Mucosa of stomach (tissue), 1 donor: ENCODE measurements at regions not wholly inside any gene's neighbourhood (a gene's known extent, or its start where the extent isn't known, plus 50 kb on each side); places are given as distances from the start of the nearest gene placed in this dataset.

ENCODE experiments used
- H3K27me3 ChIP-seq: one replicate; pipeline ENCODE4 v1.7.0; 2013; ENCODE audit warnings: mild to moderate bottlenecking, low read length; ENCODE audit not compliant: control insufficient read depth, insufficient read depth
- H3K36me3 ChIP-seq: one replicate; pipeline ENCODE4 v1.7.0; 2013; ENCODE audit warnings: low read length; ENCODE audit not compliant: control insufficient read depth, insufficient read depth
- H3K4me1 ChIP-seq: one replicate; pipeline ENCODE4 v1.7.0; 2013; ENCODE audit warnings: mild to moderate bottlenecking, low read length; ENCODE audit not compliant: control insufficient read depth, insufficient read depth
- H3K4me3 ChIP-seq: one replicate; pipeline ENCODE4 v1.7.0; 2013; ENCODE audit warnings: low read length
- H3K9ac ChIP-seq: one replicate; pipeline ENCODE4 v1.7.0; 2013; ENCODE audit warnings: mild to moderate bottlenecking, low read length, moderate library complexity
- H3K9me3 ChIP-seq: one replicate; pipeline ENCODE4 v1.7.0; 2013; ENCODE audit warnings: mild to moderate bottlenecking, low read length, moderate library complexity; ENCODE audit not compliant: control insufficient read depth
- donor health status: Pancreatic carcinoma.

GRCh38 chr6:121652223-121652622, 216.8 kb downstream of the GJA1 start:
- Histone ChIP-seq H3K4me3 (no peak overlapping the region), H3K4me1 (no peaks in the 10 kb centered on the region), H3K36me3 (no peaks in the 10 kb centered on the region), H3K9ac (no peak overlapping the region), H3K9me3 (no peaks in the 10 kb centered on the region), H3K27me3 (no peaks in the 10 kb centered on the region)

GRCh38 chr6:121652726-121653623, 217.5 kb downstream of the GJA1 start:
- Histone ChIP-seq H3K36me3 (no peaks in the 10 kb centered on the region), H3K9ac (no peak overlapping the region), H3K4me1 (no peaks in the 10 kb centered on the region), H3K27me3 (no peaks in the 10 kb centered on the region), H3K9me3 (no peaks in the 10 kb centered on the region), H3K4me3 (no peak overlapping the region)

GRCh38 chr6:121653624-121654008, 218.2 kb downstream of the GJA1 start:
- H3K9ac ChIP-seq = no peak overlapping the region
- no peaks in the 10 kb centered on the region for H3K36me3 ChIP-seq
- no peaks in the 10 kb centered on the region for H3K4me1 ChIP-seq
- no peak overlapping the region for H3K4me3 ChIP-seq
- H3K9me3 ChIP-seq = no peaks in the 10 kb centered on the region
- no peaks in the 10 kb centered on the region for H3K27me3 ChIP-seq

- H3K9ac ChIP-seq = no peak overlapping the region
- H3K4me1 ChIP-seq = no peaks in the 10 kb centered on the region
- no peaks in the 10 kb centered on the region for H3K36me3 ChIP-seq
- H3K9me3 ChIP-seq = no peaks in the 10 kb centered on the region
- no peaks in the 10 kb centered on the region for H3K27me3 ChIP-seq
- no peak overlapping the region for H3K4me3 ChIP-seq
These were observed 222.5 kb downstream of the GJA1 start for GRCh38 chr6:121657972-121658371.

GRCh38 chr6:121660277-121660676, 224.8 kb downstream of the GJA1 start:
- no peak overlapping the region for H3K4me3 ChIP-seq
- no peaks in the 10 kb centered on the region for H3K27me3 ChIP-seq
- no peaks in the 10 kb centered on the region for H3K4me1 ChIP-seq
- H3K9me3 ChIP-seq = no peaks in the 10 kb centered on the region
- no peak overlapping the region for H3K9ac ChIP-seq
- no peaks in the 10 kb centered on the region for H3K36me3 ChIP-seq

- Histone ChIP-seq H3K9me3 (no peaks in the 10 kb centered on the region), H3K36me3 (no peaks in the 10 kb centered on the region), H3K4me3 (no peak overlapping the region), H3K9ac (no peak overlapping the region), H3K27me3 (no peaks in the 10 kb centered on the region), H3K4me1 (no peaks in the 10 kb centered on the region)
These were observed 227.9 kb downstream of the GJA1 start for GRCh38 chr6:121663292-121663810.

- H3K9me3 ChIP-seq = no peaks in the 10 kb centered on the region
- H3K4me1 ChIP-seq = no peaks in the 10 kb centered on the region
- H3K9ac ChIP-seq = no peak overlapping the region
- H3K4me3 ChIP-seq = no peak overlapping the region
- H3K36me3 ChIP-seq = no peaks in the 10 kb centered on the region
- H3K27me3 ChIP-seq = no peaks in the 10 kb centered on the region
These were observed 228.7 kb downstream of the GJA1 start for GRCh38 chr6:121664158-121664557.

GRCh38 chr6:121666814-121667213, 231.4 kb downstream of the GJA1 start:
- no peaks in the 10 kb centered on the region for H3K27me3 ChIP-seq
- no peaks in the 10 kb centered on the region for H3K4me1 ChIP-seq
- H3K9ac ChIP-seq = no peak overlapping the region
- no peaks in the 10 kb centered on the region for H3K36me3 ChIP-seq
- H3K9me3 ChIP-seq = no peaks in the 10 kb centered on the region
- H3K4me3 ChIP-seq = no peak overlapping the region

- no peaks in the 10 kb centered on the region for H3K4me1 ChIP-seq
- no peaks in the 10 kb centered on the region for H3K9me3 ChIP-seq
- H3K27me3 ChIP-seq = no peaks in the 10 kb centered on the region
- no peaks in the 10 kb centered on the region for H3K36me3 ChIP-seq
- no peak overlapping the region for H3K9ac ChIP-seq
- no peak overlapping the region for H3K4me3 ChIP-seq
These were observed 232.8 kb downstream of the GJA1 start for GRCh38 chr6:121668259-121668658.

- no peak overlapping the region for H3K9ac ChIP-seq
- H3K36me3 ChIP-seq = no peaks in the 10 kb centered on the region
- no peaks in the 10 kb centered on the region for H3K27me3 ChIP-seq
- H3K9me3 ChIP-seq = no peaks in the 10 kb centered on the region
- no peaks in the 10 kb centered on the region for H3K4me1 ChIP-seq
- H3K4me3 ChIP-seq = no peak overlapping the region
These were observed 235.1 kb downstream of the GJA1 start for GRCh38 chr6:121670511-121670910.

GRCh38 chr6:121677571-121677970, 242.1 kb downstream of the GJA1 start:
- H3K4me3 ChIP-seq = no peak overlapping the region
- no peaks in the 10 kb centered on the region for H3K27me3 ChIP-seq
- H3K9me3 ChIP-seq = no peaks in the 10 kb centered on the region
- no peaks in the 10 kb centered on the region for H3K36me3 ChIP-seq
- H3K9ac ChIP-seq = no peak overlapping the region
- no peaks in the 10 kb centered on the region for H3K4me1 ChIP-seq

GRCh38 chr6:121678245-121678644, 242.8 kb downstream of the GJA1 start:
- H3K4me1 ChIP-seq = no peaks in the 10 kb centered on the region

More at GRCh38 chr6:121678245-121678644, 242.8 kb downstream of the GJA1 start:
- Histone ChIP-seq H3K4me3 (no peak overlapping the region), H3K9ac (no peak overlapping the region), H3K36me3 (no peaks in the 10 kb centered on the region), H3K27me3 (no peaks in the 10 kb centered on the region), H3K9me3 (no peaks in the 10 kb centered on the region)
